ENCODE measurements at regions not wholly inside any gene's neighbourhood (a gene's known extent, or its start where the extent isn't known, plus 50 kb on each side); places are given as distances from the start of the nearest gene placed in this dataset.

GRCh38 chr1:234676103-234676594, 66.2 kb upstream of the IRF2BP2 start:
- peak; percentile 31 to 34 for DNase-seq (ENCODE audit: low read depth in 2 of 2)

GRCh38 chr1:234675572-234675971, 65.6 kb upstream of the IRF2BP2 start:
- DNase-seq (ENCODE audit: low read depth in 2 of 2): no peak

- no peak for DNase-seq (ENCODE audit: low read depth in 2 of 2)
Observed at GRCh38 chr1:234675006-234675405, 65.0 kb upstream of the IRF2BP2 start.

GRCh38 chr1:234674218-234674815, 64.3 kb upstream of the IRF2BP2 start:
- no peak for DNase-seq (ENCODE audit: low read depth in 2 of 2)

GRCh38 chr1:234672349-234673135, 62.6 kb upstream of the IRF2BP2 start:
- DNase-seq (ENCODE audit: low read depth in 2 of 2): no peak

GRCh38 chr1:234670967-234671626, 61.1 kb upstream of the IRF2BP2 start:
- DNase-seq (ENCODE audit: low read depth in 2 of 2): no peak

GRCh38 chr1:234669499-234669898, 59.5 kb upstream of the IRF2BP2 start:
- no peak for DNase-seq (ENCODE audit: low read depth in 2 of 2)

- no peak for DNase-seq (ENCODE audit: low read depth in 2 of 2)
Observed at GRCh38 chr1:234668577-234668955, 58.6 kb upstream of the IRF2BP2 start.

GRCh38 chr1:234667600-234668576, 57.9 kb upstream of the IRF2BP2 start:
- no peak for DNase-seq (ENCODE audit: low read depth in 2 of 2)

- DNase-seq (ENCODE audit: low read depth in 2 of 2): no peak
Observed at GRCh38 chr1:234666761-234667160, 56.8 kb upstream of the IRF2BP2 start.

- no peak for DNase-seq (ENCODE audit: low read depth in 2 of 2)
Observed at GRCh38 chr1:234665975-234666605, 56.1 kb upstream of the IRF2BP2 start.

GRCh38 chr1:234662148-234662547, 52.2 kb upstream of the IRF2BP2 start:
- DNase-seq (ENCODE audit: low read depth in 2 of 2): no peak

- no peak for DNase-seq (ENCODE audit: low read depth in 2 of 2)
Observed at GRCh38 chr1:234661317-234661928, 51.4 kb upstream of the IRF2BP2 start.

GRCh38 chr1:234660536-234661316, 50.7 kb upstream of the IRF2BP2 start:
- no peak for DNase-seq (ENCODE audit: low read depth in 2 of 2)
